Neural progenitor cell (in vitro differentiated cells): ENCODE measurements at regions not wholly inside any gene's neighbourhood (a gene's known extent, or its start where the extent isn't known, plus 50 kb on each side); places are given as distances from the start of the nearest gene placed in this dataset.
"Not testable (repeated sequence)": the region's sequence is repeated elsewhere in the genome, so short reads cannot be mapped to it uniquely, and the experiment has no call there.

Source experiments
- DNase-seq: peaks from one replicate; pipeline ENCODE4 v3.0.0-alpha.2; 2016; ENCODE audit warnings: low spot score
- H2AFZ ChIP-seq: fragments of 200-600 bp; sonication (generic); replicated peaks from 2 replicates; pipeline ENCODE4 v1.6.1; 2016; ENCODE audit warnings: antibody characterized with exemption
- H3F3A ChIP-seq: fragments of 200-600 bp; sonication (generic); 2 replicates; pipeline ENCODE4 v1.6.1; 2016; ENCODE audit warnings: antibody characterized with exemption, low read depth
- H3K27ac ChIP-seq: fragments of 200-600 bp; sonication (generic); 2 replicates; pipeline ENCODE4 v1.5.1; 2016; ENCODE audit warnings: mild to moderate bottlenecking
- H3K27me3 ChIP-seq: fragments of 200-600 bp; sonication (generic); 2 replicates; pipeline ENCODE4 v1.6.1; 2016; ENCODE audit warnings: mild to moderate bottlenecking, moderate library complexity
- H3K36me3 ChIP-seq: fragments of 200-600 bp; sonication (generic); 2 replicates; pipeline ENCODE4 v1.5.1; 2016
- H3K4me1 ChIP-seq: fragments of 200-600 bp; sonication (generic); 2 replicates; pipeline ENCODE4 v1.6.1; 2016; ENCODE audit warnings: mixed run types
- H3K4me2 ChIP-seq: fragments of 200-600 bp; sonication (generic); 2 replicates; pipeline ENCODE4 v1.6.1; 2016
- H3K4me3 ChIP-seq: fragments of 200-600 bp; sonication (generic); 2 replicates; pipeline ENCODE4 v1.5.1; 2016
- H3K79me2 ChIP-seq: fragments of 200-600 bp; sonication (generic); 2 replicates; pipeline ENCODE4 v1.6.1; 2016; ENCODE audit warnings: low read depth
- H3K9ac ChIP-seq: fragments of 200-600 bp; sonication (generic); 2 replicates; pipeline ENCODE4 v1.6.1; 2016
- H3K9me3 ChIP-seq: fragments of 200-600 bp; sonication (generic); 2 replicates; pipeline ENCODE4 v1.5.1; 2016; ENCODE audit warnings: low read depth
- H4K20me1 ChIP-seq: fragments of 200-600 bp; sonication (generic); 2 replicates; pipeline ENCODE4 v1.6.1; 2016; ENCODE audit warnings: low read depth
- H3K27ac Mint-ChIP-seq: 3 replicates; pipeline ENCODE4 v1.8.0; 2021; ENCODE audit warnings: mixed read lengths
- H3K27me3 Mint-ChIP-seq: 2 replicates; pipeline ENCODE4 v1.8.0; 2022; ENCODE audit warnings: low read depth, mild to moderate bottlenecking, inconsistent platforms, moderate library complexity, mixed read lengths; ENCODE audit not compliant: insufficient read depth
- H3K36me3 Mint-ChIP-seq: 3 replicates; pipeline ENCODE4 v1.8.0; 2021; ENCODE audit warnings: mixed read lengths
- H3K4me1 Mint-ChIP-seq: 3 replicates; pipeline ENCODE4 v1.8.0; 2021; ENCODE audit warnings: mixed read lengths
- H3K4me3 Mint-ChIP-seq: 3 replicates; pipeline ENCODE4 v1.8.0; 2021; ENCODE audit warnings: mild to moderate bottlenecking, moderate library complexity, mixed read lengths
- H3K9me3 Mint-ChIP-seq: 3 replicates; pipeline ENCODE4 v1.8.0; 2020; ENCODE audit warnings: mixed read lengths
- CTCF ChIP-seq: fragments of 200-600 bp; sonication (generic); IDR thresholded peaks from 2 replicates; pipeline ENCODE4 v1.5.1; 2017; ENCODE audit warnings: antibody characterized with exemption, mild to moderate bottlenecking
- EZH2 ChIP-seq: fragments of 200-600 bp; sonication (generic); IDR thresholded peaks from 2 replicates; pipeline ENCODE4 v1.6.1; 2017; ENCODE audit warnings: antibody characterized with exemption, mild to moderate bottlenecking, moderate library complexity
- EZH2phosphoT487 ChIP-seq: fragments of 200-600 bp; sonication (generic); IDR thresholded peaks from 2 replicates; pipeline ENCODE4 v1.6.1; 2017; ENCODE audit warnings: antibody characterized with exemption

DNA sequence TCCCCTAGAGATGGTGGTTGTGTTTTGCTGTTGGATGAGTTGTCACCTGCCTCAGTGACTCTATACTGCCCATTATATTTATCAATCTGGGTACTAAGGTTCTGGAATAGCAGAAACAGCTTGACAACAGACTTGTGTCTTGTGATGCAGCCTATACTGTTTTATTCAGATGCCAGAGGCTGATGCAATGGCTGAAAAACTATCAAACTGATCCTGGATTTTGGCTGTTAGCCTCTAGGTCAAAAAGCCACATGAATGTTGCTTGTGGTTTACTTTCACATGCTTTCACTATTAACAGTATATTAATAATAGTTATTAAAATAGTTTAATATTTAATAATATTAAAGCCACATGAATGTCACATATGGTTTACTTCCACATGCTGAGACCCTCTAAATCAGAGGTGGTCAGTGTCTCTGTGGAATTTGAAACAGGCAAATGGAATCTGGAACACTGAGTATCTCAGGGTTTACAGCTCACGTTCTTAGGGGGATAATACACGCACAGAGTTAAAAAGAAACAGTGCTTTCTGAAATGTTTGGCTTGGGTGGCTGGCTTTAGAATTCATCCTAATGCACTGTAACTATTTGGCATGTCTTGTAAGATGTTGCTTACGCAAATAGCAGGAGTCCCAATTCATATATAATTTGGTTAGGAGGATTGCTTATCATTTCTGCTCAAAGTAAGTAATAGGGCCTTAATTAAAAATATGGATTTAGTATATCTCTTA is 82.5 kb upstream of the LCORL start:
- Histone ChIP-seq H3K27me3 (no peaks in the 10 kb centered on the region), H3K4me3 (no peak overlapping the region), H3K9ac (no peak overlapping the region), H3K27ac (no peak overlapping the region), H3K79me2 (no peaks in the 10 kb centered on the region), H3K9me3 (no peaks in the 10 kb centered on the region), H2AFZ (no peak overlapping the region), H3F3A (no peaks in the 10 kb centered on the region), H4K20me1 (no peaks in the 10 kb centered on the region), H3K36me3 (no peaks in the 10 kb centered on the region), H3K4me1 (no peaks in the 10 kb centered on the region), H3K4me2 (no peak overlapping the region)
- no peak overlapping the region for H3K4me3 Mint-ChIP-seq
- no peak for DNase-seq
- H3K27me3 Mint-ChIP-seq = no peaks in the 10 kb centered on the region
- no peak overlapping the region for H3K27ac Mint-ChIP-seq
- TF ChIP-seq EZH2phosphoT487 (no peak), EZH2 (no peak), CTCF (no peak)
- no peaks in the 10 kb centered on the region for H3K36me3 Mint-ChIP-seq
- H3K4me1 Mint-ChIP-seq = peaks cover 4% of the 10 kb centered on the region
- no peaks in the 10 kb centered on the region for H3K9me3 Mint-ChIP-seq

- Histone ChIP-seq H3K4me1 (no peaks in the 10 kb centered on the region), H3K9me3 (no peaks in the 10 kb centered on the region), H3K27me3 (no peaks in the 10 kb centered on the region), H3K9ac (no peak overlapping the region), H3K4me2 (no peak overlapping the region), H3K4me3 (no peak overlapping the region), H3F3A (no peaks in the 10 kb centered on the region), H4K20me1 (no peaks in the 10 kb centered on the region), H3K27ac (no peak overlapping the region), H3K79me2 (no peaks in the 10 kb centered on the region), H2AFZ (no peak overlapping the region), H3K36me3 (no peaks in the 10 kb centered on the region)
- no peak for DNase-seq
- Mint-ChIP-seq H3K27me3 (no peaks in the 10 kb centered on the region), H3K4me1 (peaks cover 4% of the 10 kb centered on the region), H3K27ac (peak overlapping the region; percentile 25), H3K9me3 (no peaks in the 10 kb centered on the region), H3K4me3 (no peak overlapping the region), H3K36me3 (no peaks in the 10 kb centered on the region)
- TF ChIP-seq CTCF (no peak), EZH2phosphoT487 (no peak)
These were observed 79.1 kb upstream of the LCORL start for GRCh38 chr4:18100657-18101056.

GRCh38 chr4:18090447-18090846 is 68.9 kb upstream of the LCORL start:
- not testable (repeated sequence) for H3K27ac Mint-ChIP-seq, H2AFZ ChIP-seq, H3K36me3 ChIP-seq, H3K4me1 ChIP-seq, H3K4me1 Mint-ChIP-seq, H4K20me1 ChIP-seq, H3K79me2 ChIP-seq, H3K4me2 ChIP-seq, H3K27me3 ChIP-seq, H3K27ac ChIP-seq, H3K4me3 Mint-ChIP-seq, H3K9ac ChIP-seq, DNase-seq, H3K9me3 ChIP-seq, H3K4me3 ChIP-seq, H3F3A ChIP-seq, H3K36me3 Mint-ChIP-seq, H3K27me3 Mint-ChIP-seq
- H3K9me3 Mint-ChIP-seq = peaks cover 11% of the 10 kb centered on the region

DNA sequence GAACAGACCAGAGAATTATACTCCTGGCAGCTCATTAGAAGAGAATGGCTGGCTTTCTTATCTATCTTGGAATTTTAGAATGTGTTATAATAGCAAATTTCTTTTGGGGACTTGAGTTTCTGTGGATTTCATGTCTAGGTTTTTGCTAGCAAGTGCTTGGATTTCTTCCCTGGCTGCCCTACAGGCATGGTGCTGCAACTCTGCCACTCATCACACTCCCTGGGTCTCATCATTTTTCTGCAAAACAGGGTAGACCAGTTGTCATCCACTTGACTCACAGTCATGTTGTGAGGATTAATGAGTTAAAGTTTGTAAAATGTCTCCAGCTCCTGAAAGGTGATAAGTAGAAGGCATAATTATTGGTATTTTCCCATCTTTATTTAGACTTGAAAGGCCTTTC is 60.7 kb upstream of the LCORL start:
- Histone ChIP-seq H2AFZ (no peak overlapping the region), H3K79me2 (no peaks in the 10 kb centered on the region), H3F3A (no peaks in the 10 kb centered on the region), H3K4me3 (no peak overlapping the region), H4K20me1 (no peaks in the 10 kb centered on the region), H3K9ac (no peak overlapping the region), H3K36me3 (no peaks in the 10 kb centered on the region), H3K9me3 (no peaks in the 10 kb centered on the region), H3K4me1 (no peaks in the 10 kb centered on the region), H3K4me2 (no peak overlapping the region), H3K27ac (no peak overlapping the region), H3K27me3 (no peaks in the 10 kb centered on the region)
- H3K27ac Mint-ChIP-seq = no peak overlapping the region
- H3K27me3 Mint-ChIP-seq = peaks cover 2% of the 10 kb centered on the region
- DNase-seq = no peak
- H3K36me3 Mint-ChIP-seq = no peaks in the 10 kb centered on the region
- no peaks in the 10 kb centered on the region for H3K4me1 Mint-ChIP-seq
- H3K4me3 Mint-ChIP-seq = no peak overlapping the region
- no peak for TF ChIP-seq CTCF
- TF ChIP-seq EZH2 = no peak
- no peak for TF ChIP-seq EZH2phosphoT487
- peaks cover 4% of the 10 kb centered on the region for H3K9me3 Mint-ChIP-seq
